Endothelial cell of umbilical vein (primary cell): ENCODE measurements at regions not wholly inside any gene's neighbourhood (a gene's known extent, or its start where the extent isn't known, plus 50 kb on each side); places are given as distances from the start of the nearest gene placed in this dataset.

ENCODE experiments used
- EZH2 ChIP-seq: IDR thresholded peaks from 2 replicates; pipeline ENCODE4 v1.6.1; 2012; ENCODE audit warnings: borderline replicate concordance, low read depth, mild to moderate bottlenecking, moderate library complexity, low read length, inconsistent platforms; ENCODE audit not compliant: severe bottlenecking
- FOS ChIP-seq: IDR thresholded peaks from 2 replicates; pipeline ENCODE4 v1.6.1; 2011; ENCODE audit warnings: mild to moderate bottlenecking, low read length, moderate library complexity, borderline replicate concordance; ENCODE audit not compliant: insufficient read depth
- GATA2 ChIP-seq: IDR thresholded peaks from 2 replicates; pipeline ENCODE4 v1.7.0; 2011; ENCODE audit warnings: low read depth, mild to moderate bottlenecking, moderate library complexity, mixed read lengths, low read length; ENCODE audit not compliant: insufficient read length, insufficient read depth
- JUN ChIP-seq: IDR thresholded peaks from 2 replicates; pipeline ENCODE4 v1.6.1; 2011; ENCODE audit warnings: borderline replicate concordance, low read depth; ENCODE audit not compliant: insufficient read length, insufficient read depth
- MAX ChIP-seq: IDR thresholded peaks from 2 replicates; pipeline ENCODE4 v1.6.1; 2011; ENCODE audit not compliant: insufficient read depth, insufficient read length
- MYC ChIP-seq: IDR thresholded peaks from one replicate; pipeline ENCODE4 v1.6.1; 2011; ENCODE audit warnings: mild to moderate bottlenecking, low read depth, low read length
- POLR2A ChIP-seq: IDR thresholded peaks from 2 replicates; pipeline ENCODE4 v1.6.1; 2012; ENCODE audit warnings: low read depth, mild to moderate bottlenecking, control low read depth, low read length
- POLR2AphosphoS5 ChIP-seq: IDR thresholded peaks from 2 replicates; pipeline ENCODE4 v1.6.1; 2012; ENCODE audit warnings: low read depth, mild to moderate bottlenecking, control low read depth, low read length, moderate library complexity; ENCODE audit not compliant: insufficient read depth
- TF ChIP-seq, protein P1 (sequence below), 2 donors: IDR thresholded peaks; 1 replicate in 1 of 2; 2 replicates in 1 of 2; pipeline ENCODE4 v1.5.1; 2011; ENCODE audit warnings: low read length in 2 of 2, mild to moderate bottlenecking in 2 of 2, moderate library complexity in 2 of 2, control low read depth in 1 of 2, inconsistent platforms in 1 of 2, low read depth in 1 of 2; ENCODE audit not compliant: insufficient read depth in 1 of 2; ENCODE audit errors: extremely low read depth in 1 of 2

DNA sequence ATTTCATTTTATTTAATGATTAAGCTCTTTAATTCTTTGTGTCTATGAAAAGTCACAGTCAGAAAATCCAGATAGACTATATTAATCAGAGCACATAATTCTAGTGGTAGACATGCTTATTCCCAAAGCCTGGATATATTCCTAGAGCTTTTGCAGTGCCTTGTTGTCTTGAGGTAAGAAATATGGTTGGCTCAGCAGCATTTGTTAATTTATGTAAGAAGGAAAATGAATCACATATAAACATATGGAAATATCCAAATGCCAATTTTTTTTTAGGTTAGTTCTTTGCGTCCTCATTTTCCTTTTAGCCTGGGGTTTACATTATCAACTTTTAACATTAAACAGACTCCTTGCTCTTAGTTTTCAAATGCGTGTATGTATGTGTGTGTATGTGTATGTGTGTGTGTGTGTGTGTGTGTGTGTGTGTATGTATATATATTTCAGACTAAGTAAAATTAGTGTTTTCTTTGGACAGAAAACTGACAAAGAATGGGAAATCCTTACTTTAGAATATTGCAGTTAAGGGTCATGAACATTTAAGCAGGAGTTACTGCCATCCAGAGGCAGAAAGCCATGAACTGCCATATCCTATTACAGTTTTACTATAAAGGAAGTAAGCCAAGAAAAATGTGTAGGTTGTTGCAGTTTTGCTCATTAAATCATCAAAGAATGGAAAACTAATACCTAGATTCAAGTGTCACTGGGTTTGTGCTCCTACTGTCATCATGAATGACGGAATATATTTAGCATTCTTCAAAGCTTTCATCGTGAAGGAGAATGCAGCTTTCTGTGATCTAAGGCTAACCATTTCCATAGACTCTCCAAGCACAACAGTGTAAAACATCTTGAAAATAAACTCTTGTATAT, 477.1 kb upstream of the NR5A2 start:
- TF ChIP-seq POLR2AphosphoS5 (no peak), GATA2 (no peak), EZH2 (no peak), MAX (no peak), POLR2A (no peak), JUN (no peak), MYC (no peak), FOS (no peak)
- TF ChIP-seq, protein P1, sequence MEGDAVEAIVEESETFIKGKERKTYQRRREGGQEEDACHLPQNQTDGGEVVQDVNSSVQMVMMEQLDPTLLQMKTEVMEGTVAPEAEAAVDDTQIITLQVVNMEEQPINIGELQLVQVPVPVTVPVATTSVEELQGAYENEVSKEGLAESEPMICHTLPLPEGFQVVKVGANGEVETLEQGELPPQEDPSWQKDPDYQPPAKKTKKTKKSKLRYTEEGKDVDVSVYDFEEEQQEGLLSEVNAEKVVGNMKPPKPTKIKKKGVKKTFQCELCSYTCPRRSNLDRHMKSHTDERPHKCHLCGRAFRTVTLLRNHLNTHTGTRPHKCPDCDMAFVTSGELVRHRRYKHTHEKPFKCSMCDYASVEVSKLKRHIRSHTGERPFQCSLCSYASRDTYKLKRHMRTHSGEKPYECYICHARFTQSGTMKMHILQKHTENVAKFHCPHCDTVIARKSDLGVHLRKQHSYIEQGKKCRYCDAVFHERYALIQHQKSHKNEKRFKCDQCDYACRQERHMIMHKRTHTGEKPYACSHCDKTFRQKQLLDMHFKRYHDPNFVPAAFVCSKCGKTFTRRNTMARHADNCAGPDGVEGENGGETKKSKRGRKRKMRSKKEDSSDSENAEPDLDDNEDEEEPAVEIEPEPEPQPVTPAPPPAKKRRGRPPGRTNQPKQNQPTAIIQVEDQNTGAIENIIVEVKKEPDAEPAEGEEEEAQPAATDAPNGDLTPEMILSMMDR (IDR thresholded peaks at IDR 0.05; ENCODE audit: extremely low read depth in 1 of 2, insufficient read depth in 1 of 2, low read depth in 1 of 2, low read length in 2 of 2), result no peak
